ENCODE measurements at regions not wholly inside any gene's neighbourhood (a gene's known extent, or its start where the extent isn't known, plus 50 kb on each side); places are given as distances from the start of the nearest gene placed in this dataset.
A peak's percentile ranks its signal among the peaks of the same experiment; 100 is the strongest.

DNA sequence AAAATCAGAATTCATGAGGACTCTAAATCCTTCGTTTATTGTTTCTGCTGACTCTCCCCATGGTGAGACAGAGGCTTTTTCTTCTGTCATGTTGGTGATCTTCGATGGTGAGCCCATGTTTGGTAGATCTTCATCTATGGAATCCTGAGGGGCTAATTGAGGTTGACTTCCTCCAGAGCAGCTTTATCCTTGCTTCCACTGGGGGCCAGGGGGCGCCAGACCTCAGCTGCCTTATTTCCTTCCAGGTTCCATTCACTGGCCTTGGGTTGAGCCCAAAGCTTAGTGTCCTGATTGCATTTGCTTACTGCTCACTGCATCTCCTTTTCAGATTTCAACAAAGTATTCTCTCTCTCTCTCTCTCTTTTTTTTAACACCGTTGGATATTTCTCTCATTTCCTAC is 80.7 kb downstream of the GCC1 start:
- DNase-seq (peak in 1 of 5 donors; percentile 6), FAIRE-seq (no peak)
- Histone ChIP-seq H3K27ac (ENCODE audit: low read depth in 2 of 2, low read length in 2 of 2) (no peak overlapping the region), H3K4me1 (ENCODE audit: control insufficient read depth in 2 of 3, insufficient read depth in 2 of 3, low read depth in 1 of 3, low read length in 3 of 3) (no peaks in the 10 kb centered on the region), H3K9ac (ENCODE audit: low read length in 3 of 3) (no peak overlapping the region), H3K9me3 (ENCODE audit: control insufficient read depth in 2 of 3, insufficient read depth in 1 of 3, low read length in 3 of 3) (no peaks in the 10 kb centered on the region), H3K4me3 (ENCODE audit: low read length in 3 of 3) (no peak overlapping the region), H3K27me3 (ENCODE audit: control insufficient read depth, insufficient read depth, low read length) (no peaks in the 10 kb centered on the region), H3K36me3 (ENCODE audit: control insufficient read depth in 2 of 3, insufficient read depth in 3 of 3, low read length in 3 of 3) (no peaks in the 10 kb centered on the region)
- TF ChIP-seq, protein P1, sequence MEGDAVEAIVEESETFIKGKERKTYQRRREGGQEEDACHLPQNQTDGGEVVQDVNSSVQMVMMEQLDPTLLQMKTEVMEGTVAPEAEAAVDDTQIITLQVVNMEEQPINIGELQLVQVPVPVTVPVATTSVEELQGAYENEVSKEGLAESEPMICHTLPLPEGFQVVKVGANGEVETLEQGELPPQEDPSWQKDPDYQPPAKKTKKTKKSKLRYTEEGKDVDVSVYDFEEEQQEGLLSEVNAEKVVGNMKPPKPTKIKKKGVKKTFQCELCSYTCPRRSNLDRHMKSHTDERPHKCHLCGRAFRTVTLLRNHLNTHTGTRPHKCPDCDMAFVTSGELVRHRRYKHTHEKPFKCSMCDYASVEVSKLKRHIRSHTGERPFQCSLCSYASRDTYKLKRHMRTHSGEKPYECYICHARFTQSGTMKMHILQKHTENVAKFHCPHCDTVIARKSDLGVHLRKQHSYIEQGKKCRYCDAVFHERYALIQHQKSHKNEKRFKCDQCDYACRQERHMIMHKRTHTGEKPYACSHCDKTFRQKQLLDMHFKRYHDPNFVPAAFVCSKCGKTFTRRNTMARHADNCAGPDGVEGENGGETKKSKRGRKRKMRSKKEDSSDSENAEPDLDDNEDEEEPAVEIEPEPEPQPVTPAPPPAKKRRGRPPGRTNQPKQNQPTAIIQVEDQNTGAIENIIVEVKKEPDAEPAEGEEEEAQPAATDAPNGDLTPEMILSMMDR (IDR thresholded peaks at IDR 0.05; ENCODE audit: borderline replicate concordance, extremely low read depth, insufficient read depth) = peak; percentile 29
- intact Hi-C loops (cut with DNase I) = no loop called here

DNA sequence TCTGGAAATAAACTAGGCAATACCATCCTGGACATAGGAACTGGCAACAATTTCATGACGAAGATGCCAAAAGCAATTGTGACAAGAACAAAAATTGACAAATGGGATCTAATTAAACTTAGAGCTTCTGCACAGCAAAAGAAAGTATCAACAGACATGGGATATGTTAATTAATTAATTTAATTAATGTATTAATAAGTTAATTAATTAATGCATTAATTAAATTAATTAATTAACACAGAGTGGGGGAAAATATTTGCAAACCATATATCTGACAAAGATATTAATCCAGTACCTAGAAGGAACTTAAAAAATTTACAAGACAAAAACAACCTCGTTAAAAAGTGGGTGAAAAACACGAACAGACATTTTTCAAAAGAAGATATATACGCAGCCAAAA is 83.6 kb downstream of the GCC1 start:
- Histone ChIP-seq H3K9me3 (ENCODE audit: control insufficient read depth in 2 of 3, insufficient read depth in 1 of 3, low read length in 3 of 3) (no peaks in the 10 kb centered on the region), H3K36me3 (ENCODE audit: control insufficient read depth in 2 of 3, insufficient read depth in 3 of 3, low read length in 3 of 3) (no peaks in the 10 kb centered on the region), H3K27me3 (ENCODE audit: control insufficient read depth, insufficient read depth, low read length) (no peaks in the 10 kb centered on the region), H3K9ac (ENCODE audit: low read length in 3 of 3) (no peak overlapping the region), H3K4me1 (ENCODE audit: control insufficient read depth in 2 of 3, insufficient read depth in 2 of 3, low read depth in 1 of 3, low read length in 3 of 3) (no peaks in the 10 kb centered on the region), H3K27ac (ENCODE audit: low read depth in 2 of 2, low read length in 2 of 2) (no peak overlapping the region), H3K4me3 (ENCODE audit: low read length in 3 of 3) (no peak overlapping the region)
- intact Hi-C loops (cut with DNase I) = no loop called here
- TF ChIP-seq, protein P1 (IDR thresholded peaks at IDR 0.05; ENCODE audit: borderline replicate concordance, extremely low read depth, insufficient read depth) = no peak
- DNase-seq (no peak), FAIRE-seq (no peak)

DNA sequence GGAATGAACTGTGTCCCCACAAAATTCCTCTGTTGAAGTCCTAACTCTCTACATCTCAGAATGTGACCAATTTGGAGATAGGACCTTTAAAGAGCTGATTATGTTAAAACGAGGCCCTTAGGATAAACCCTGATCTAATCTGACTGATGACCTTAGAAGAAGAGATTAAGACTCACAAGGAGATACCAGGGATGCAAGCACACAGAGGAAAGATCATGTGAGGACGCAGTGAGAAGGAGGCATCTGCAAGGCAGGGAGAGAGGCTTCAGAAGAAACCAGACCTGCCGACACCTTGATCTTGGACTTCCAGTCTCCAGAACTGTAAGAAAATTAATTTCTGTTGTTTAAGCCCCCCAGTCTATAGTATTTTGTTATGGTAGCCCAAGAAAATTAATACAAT is 94.9 kb upstream of the ZNF800 start:
- Histone ChIP-seq H3K27me3 (ENCODE audit: control insufficient read depth, insufficient read depth, low read length) (no peaks in the 10 kb centered on the region), H3K9me3 (ENCODE audit: control insufficient read depth in 2 of 3, insufficient read depth in 1 of 3, low read length in 3 of 3) (peaks cover 0 to 2% (median 0%) of the 10 kb centered on the region in 3 donors), H3K27ac (ENCODE audit: low read depth in 2 of 2, low read length in 2 of 2) (no peak overlapping the region), H3K4me3 (ENCODE audit: low read length in 3 of 3) (no peak overlapping the region), H3K9ac (ENCODE audit: low read length in 3 of 3) (no peak overlapping the region), H3K4me1 (ENCODE audit: control insufficient read depth in 2 of 3, insufficient read depth in 2 of 3, low read depth in 1 of 3, low read length in 3 of 3) (no peaks in the 10 kb centered on the region), H3K36me3 (ENCODE audit: control insufficient read depth in 2 of 3, insufficient read depth in 3 of 3, low read length in 3 of 3) (no peaks in the 10 kb centered on the region)
- DNase-seq (no peak), FAIRE-seq (no peak)
- intact Hi-C loops (cut with DNase I) = no loop called here
- TF ChIP-seq, protein P1 (IDR thresholded peaks at IDR 0.05; ENCODE audit: borderline replicate concordance, extremely low read depth, insufficient read depth) = no peak

DNA sequence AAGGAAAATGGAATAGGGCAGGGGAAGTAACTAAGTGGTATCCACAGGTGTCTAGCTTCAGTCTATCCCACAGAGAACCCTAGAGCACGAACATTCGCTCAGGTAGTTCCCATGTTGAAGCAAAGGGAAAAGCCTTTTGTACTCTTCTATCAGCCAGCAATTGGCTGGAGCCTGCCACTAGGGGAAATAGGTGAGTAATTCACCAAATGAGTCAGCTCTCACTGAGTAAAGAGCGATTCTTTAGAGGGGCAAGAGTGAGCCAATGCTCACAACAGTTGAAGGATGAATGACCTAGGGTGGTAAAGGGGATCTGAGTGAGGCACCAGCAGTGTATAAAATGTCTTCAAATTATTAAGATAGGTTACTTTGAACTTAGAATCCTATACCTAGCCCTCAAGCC is 94.1 kb upstream of the ZNF800 start:
- Histone ChIP-seq H3K27ac (ENCODE audit: low read depth in 2 of 2, low read length in 2 of 2) (no peak overlapping the region), H3K4me3 (ENCODE audit: low read length in 3 of 3) (no peak overlapping the region), H3K9ac (ENCODE audit: low read length in 3 of 3) (no peak overlapping the region), H3K9me3 (ENCODE audit: control insufficient read depth in 2 of 3, insufficient read depth in 1 of 3, low read length in 3 of 3) (peaks cover 0 to 2% (median 0%) of the 10 kb centered on the region in 3 donors), H3K4me1 (ENCODE audit: control insufficient read depth in 2 of 3, insufficient read depth in 2 of 3, low read depth in 1 of 3, low read length in 3 of 3) (no peaks in the 10 kb centered on the region), H3K27me3 (ENCODE audit: control insufficient read depth, insufficient read depth, low read length) (no peaks in the 10 kb centered on the region), H3K36me3 (ENCODE audit: control insufficient read depth in 2 of 3, insufficient read depth in 3 of 3, low read length in 3 of 3) (no peaks in the 10 kb centered on the region)
- no peak for FAIRE-seq
- TF ChIP-seq, protein P1 (IDR thresholded peaks at IDR 0.05; ENCODE audit: borderline replicate concordance, extremely low read depth, insufficient read depth) = no peak
- no peak for DNase-seq
- intact Hi-C loops (cut with DNase I) = no loop called here

Measured in kidney (tissue), 13 donors.